ENCODE measurements at regions not wholly inside any gene's neighbourhood (a gene's known extent, or its start where the extent isn't known, plus 50 kb on each side); places are given as distances from the start of the nearest gene placed in this dataset.

- no peaks in the 10 kb centered on the region for H3K27me3 ChIP-seq (ENCODE audit: insufficient read depth, low read depth, severe bottlenecking)
- H3K36me3 ChIP-seq, result no peaks in the 10 kb centered on the region
- DNase-seq, result no peak
- H3K4me3 ChIP-seq (ENCODE audit: low read depth, low read length), result no peak overlapping the region
- H3K27ac ChIP-seq, result no peak overlapping the region
- no peaks in the 10 kb centered on the region for H3K9me3 ChIP-seq (ENCODE audit: severe bottlenecking)
- TF ChIP-seq CTCF (IDR thresholded peaks at IDR 0.05; ENCODE audit: low read depth, low read length), result no peak
Measured at GRCh38 chr1:199313444-199313843, 674.6 kb downstream of the PTPRC start.

- no peak for DNase-seq
- no peak for TF ChIP-seq CTCF (IDR thresholded peaks at IDR 0.05; ENCODE audit: low read depth, low read length)
- H3K4me3 ChIP-seq (ENCODE audit: low read depth, low read length), result no peak overlapping the region
- no peak overlapping the region for H3K27ac ChIP-seq
- H3K9me3 ChIP-seq (ENCODE audit: severe bottlenecking), result no peaks in the 10 kb centered on the region
- no peaks in the 10 kb centered on the region for H3K27me3 ChIP-seq (ENCODE audit: insufficient read depth, low read depth, severe bottlenecking)
- no peaks in the 10 kb centered on the region for H3K36me3 ChIP-seq
Measured at GRCh38 chr1:199319341-199319740, 680.5 kb downstream of the PTPRC start.

GRCh38 chr1:199322278-199322677 lies 683.4 kb downstream of the PTPRC start:
- Histone ChIP-seq H3K9me3 (ENCODE audit: severe bottlenecking) (peaks cover 4% of the 10 kb centered on the region), H3K4me3 (ENCODE audit: low read depth, low read length) (no peak overlapping the region), H3K27ac (no peak overlapping the region), H3K36me3 (no peaks in the 10 kb centered on the region), H3K27me3 (ENCODE audit: insufficient read depth, low read depth, severe bottlenecking) (no peaks in the 10 kb centered on the region)
- TF ChIP-seq CTCF (IDR thresholded peaks at IDR 0.05; ENCODE audit: low read depth, low read length), result no peak
- DNase-seq, result no peak

GRCh38 chr1:199333180-199333579 lies 694.3 kb upstream of the NR5A2 start:
- Histone ChIP-seq H3K27ac (no peak overlapping the region), H3K36me3 (no peaks in the 10 kb centered on the region), H3K9me3 (ENCODE audit: severe bottlenecking) (no peaks in the 10 kb centered on the region), H3K4me3 (ENCODE audit: low read depth, low read length) (no peak overlapping the region), H3K27me3 (ENCODE audit: insufficient read depth, low read depth, severe bottlenecking) (no peaks in the 10 kb centered on the region)
- no peak for TF ChIP-seq CTCF (IDR thresholded peaks at IDR 0.05; ENCODE audit: low read depth, low read length)
- DNase-seq, result no peak

- H3K4me3 ChIP-seq (ENCODE audit: low read depth, low read length), result no peak overlapping the region
- DNase-seq, result no peak
- no peak overlapping the region for H3K27ac ChIP-seq
- H3K27me3 ChIP-seq (ENCODE audit: insufficient read depth, low read depth, severe bottlenecking), result no peaks in the 10 kb centered on the region
- H3K9me3 ChIP-seq (ENCODE audit: severe bottlenecking), result no peaks in the 10 kb centered on the region
- H3K36me3 ChIP-seq, result no peaks in the 10 kb centered on the region
- TF ChIP-seq CTCF (IDR thresholded peaks at IDR 0.05; ENCODE audit: low read depth, low read length), result no peak
Measured at GRCh38 chr1:199335496-199335895, 692.0 kb upstream of the NR5A2 start.
